HG03442 (cell line): ENCODE measurements at regions not wholly inside any gene's neighbourhood (a gene's known extent, or its start where the extent isn't known, plus 50 kb on each side); places are given as distances from the start of the nearest gene placed in this dataset.
"Not testable (repeated sequence)": the region's sequence is repeated elsewhere in the genome, so short reads cannot be mapped to it uniquely, and the experiment has no call there.

Source experiments
- ATAC-seq: cut with Tn5 transposase; IDR thresholded peaks from one replicate; pipeline ENCODE4 v1.9.1; 2021; ENCODE audit warnings: mild to moderate bottlenecking, moderate library complexity; ENCODE audit not compliant: unreplicated experiment

- no peak for ATAC-seq
Observed at GRCh38 chr11:96694338-96694737, 304.5 kb downstream of the JRKL start.

- no peak for ATAC-seq
Observed at GRCh38 chr11:96696731-96697130, 306.9 kb downstream of the JRKL start.

GRCh38 chr11:96697466-96697865 lies 307.7 kb downstream of the JRKL start:
- ATAC-seq = no peak

- no peak for ATAC-seq
Observed at GRCh38 chr11:96704847-96705246, 315.0 kb downstream of the JRKL start.

GRCh38 chr11:96706761-96707160 lies 316.9 kb downstream of the JRKL start:
- ATAC-seq = no peak

GRCh38 chr11:96707273-96707672 lies 317.5 kb downstream of the JRKL start:
- no peak for ATAC-seq

- ATAC-seq = no peak
Observed at GRCh38 chr11:96708219-96708878, 318.5 kb downstream of the JRKL start.

GRCh38 chr11:96713301-96713700 lies 323.5 kb downstream of the JRKL start:
- no peak for ATAC-seq

GRCh38 chr11:96714689-96715088 lies 324.9 kb downstream of the JRKL start:
- ATAC-seq = no peak

GRCh38 chr11:96715208-96715607 lies 325.4 kb downstream of the JRKL start:
- no peak for ATAC-seq

- no peak for ATAC-seq
Observed at GRCh38 chr11:96736601-96737000, 346.8 kb downstream of the JRKL start.

GRCh38 chr11:96738311-96738710 lies 348.5 kb downstream of the JRKL start:
- ATAC-seq = no peak

GRCh38 chr11:96741068-96741467 lies 351.3 kb downstream of the JRKL start:
- ATAC-seq = no peak

- ATAC-seq = no peak
Observed at GRCh38 chr11:96744697-96745096, 354.9 kb downstream of the JRKL start.

- no peak for ATAC-seq
Observed at GRCh38 chr11:96748639-96749370, 359.0 kb downstream of the JRKL start.

GRCh38 chr11:96751807-96752206 lies 362.0 kb downstream of the JRKL start:
- not testable (repeated sequence) for ATAC-seq

GRCh38 chr11:96752221-96752620 lies 362.4 kb downstream of the JRKL start:
- no peak for ATAC-seq

GRCh38 chr11:96753997-96754396 lies 364.2 kb downstream of the JRKL start:
- no peak for ATAC-seq

- no peak for ATAC-seq
Observed at GRCh38 chr11:96755209-96755608, 365.4 kb downstream of the JRKL start.

GRCh38 chr11:96755752-96756151 lies 365.9 kb downstream of the JRKL start:
- no peak for ATAC-seq

GRCh38 chr11:96758957-96759356 lies 369.1 kb downstream of the JRKL start:
- ATAC-seq = no peak

GRCh38 chr11:96760306-96760705 lies 370.5 kb downstream of the JRKL start:
- ATAC-seq = no peak

GRCh38 chr11:96760815-96761214 lies 371.0 kb downstream of the JRKL start:
- ATAC-seq = no peak
